Activated T-helper 2 cell treated with anti-CD3 and anti-CD28 coated beads, Interferon-gamma antibody, Interleukin-2, Interleukin-4, amounts not matched to agents 10 μg/mL and 5 μg/mL and 100 μg/mL, durations not matched to agents 14 hours and 24 hours and 36 hours (primary cell): ENCODE measurements at regions not wholly inside any gene's neighbourhood (a gene's known extent, or its start where the extent isn't known, plus 50 kb on each side); places are given as distances from the start of the nearest gene placed in this dataset.

Experiments used
- DNase-seq: peaks from one replicate; pipeline ENCODE4 v3.0.0; 2021; ENCODE audit warnings: low spot score
- H3K27ac Mint-ChIP-seq: one replicate; pipeline ENCODE4 v1.8.0; 2021; ENCODE audit warnings: mixed read lengths
- H3K27me3 Mint-ChIP-seq: one replicate; pipeline ENCODE4 v1.8.0; 2021; ENCODE audit warnings: low read depth, mixed read lengths
- H3K36me3 Mint-ChIP-seq: one replicate; pipeline ENCODE4 v1.8.0; 2021; ENCODE audit warnings: low read depth, mixed read lengths
- H3K4me1 Mint-ChIP-seq: one replicate; pipeline ENCODE4 v1.8.0; 2021; ENCODE audit warnings: low read depth, mixed read lengths
- H3K4me3 Mint-ChIP-seq: one replicate; pipeline ENCODE4 v1.8.0; 2021; ENCODE audit warnings: low read depth, mild to moderate bottlenecking, moderate library complexity, mixed read lengths
- H3K9me3 Mint-ChIP-seq: one replicate; pipeline ENCODE4 v1.8.0; 2021; ENCODE audit warnings: mixed read lengths
- intact Hi-C: fragments of 100-400 bp; cut with micrococcal nuclease; formaldehyde crosslinking; loops from one replicate; pipeline ENCODE4 v1.15.1; 2023

GRCh38 chr2:217680381-217680780, 322.4 kb downstream of the TNS1 start:
- intact Hi-C loops = no loop called here

GRCh38 chr2:217673627-217674026, 329.2 kb downstream of the TNS1 start:
- Mint-ChIP-seq H3K4me1 (no peaks in the 10 kb centered on the region), H3K27ac (no peak overlapping the region), H3K4me3 (no peak overlapping the region), H3K27me3 (no peaks in the 10 kb centered on the region), H3K36me3 (no peaks in the 10 kb centered on the region), H3K9me3 (no peaks in the 10 kb centered on the region)
- no peak for DNase-seq
- intact Hi-C loops = no loop called here

More at GRCh38 chr2:217680381-217680780, 322.4 kb downstream of the TNS1 start:
- no peaks in the 10 kb centered on the region for H3K36me3 Mint-ChIP-seq
- no peaks in the 10 kb centered on the region for H3K4me1 Mint-ChIP-seq
- no peaks in the 10 kb centered on the region for H3K27me3 Mint-ChIP-seq
- no peaks in the 10 kb centered on the region for H3K9me3 Mint-ChIP-seq
- H3K4me3 Mint-ChIP-seq = no peak overlapping the region
- no peak overlapping the region for H3K27ac Mint-ChIP-seq
- no peak for DNase-seq

GRCh38 chr2:217672472-217672871, 330.3 kb downstream of the TNS1 start:
- H3K9me3 Mint-ChIP-seq = no peaks in the 10 kb centered on the region
- intact Hi-C loops = no loop called here
- H3K36me3 Mint-ChIP-seq = no peaks in the 10 kb centered on the region
- no peak for DNase-seq
- no peaks in the 10 kb centered on the region for H3K4me1 Mint-ChIP-seq
- no peak overlapping the region for H3K4me3 Mint-ChIP-seq
- no peaks in the 10 kb centered on the region for H3K27me3 Mint-ChIP-seq
- no peak overlapping the region for H3K27ac Mint-ChIP-seq

DNA sequence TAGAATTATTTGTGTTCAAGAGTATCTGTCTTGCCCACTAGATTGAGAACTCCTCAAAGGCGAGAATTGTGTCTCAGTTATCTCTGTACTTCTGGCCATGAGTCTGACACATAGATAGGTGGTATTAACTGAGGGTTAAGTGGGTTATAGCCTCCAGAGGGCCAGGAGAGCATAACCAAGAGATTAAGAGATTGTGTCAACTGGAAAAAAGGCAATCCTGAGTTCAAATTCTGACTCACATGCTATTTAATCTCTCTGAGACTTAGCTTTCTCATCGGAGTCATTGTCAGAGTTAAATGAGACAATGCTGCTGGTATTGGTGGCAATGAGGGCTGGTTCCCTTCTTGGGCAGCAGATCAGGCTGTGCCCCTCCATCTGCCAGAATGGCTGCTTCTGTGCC, 330.9 kb downstream of the TNS1 start:
- DNase-seq = no peak
- Mint-ChIP-seq H3K36me3 (no peaks in the 10 kb centered on the region), H3K27ac (no peak overlapping the region), H3K9me3 (no peaks in the 10 kb centered on the region), H3K27me3 (no peaks in the 10 kb centered on the region), H3K4me1 (no peaks in the 10 kb centered on the region), H3K4me3 (no peak overlapping the region)
- intact Hi-C loops = no loop called here

- Mint-ChIP-seq H3K4me1 (peaks cover 2% of the 10 kb centered on the region), H3K36me3 (no peaks in the 10 kb centered on the region), H3K9me3 (no peaks in the 10 kb centered on the region), H3K27ac (no peak overlapping the region), H3K27me3 (no peaks in the 10 kb centered on the region), H3K4me3 (no peak overlapping the region)
- no peak for DNase-seq
- intact Hi-C loops = no loop called here
Measured at GRCh38 chr2:217671075-217671474, 331.7 kb downstream of the TNS1 start.

DNA sequence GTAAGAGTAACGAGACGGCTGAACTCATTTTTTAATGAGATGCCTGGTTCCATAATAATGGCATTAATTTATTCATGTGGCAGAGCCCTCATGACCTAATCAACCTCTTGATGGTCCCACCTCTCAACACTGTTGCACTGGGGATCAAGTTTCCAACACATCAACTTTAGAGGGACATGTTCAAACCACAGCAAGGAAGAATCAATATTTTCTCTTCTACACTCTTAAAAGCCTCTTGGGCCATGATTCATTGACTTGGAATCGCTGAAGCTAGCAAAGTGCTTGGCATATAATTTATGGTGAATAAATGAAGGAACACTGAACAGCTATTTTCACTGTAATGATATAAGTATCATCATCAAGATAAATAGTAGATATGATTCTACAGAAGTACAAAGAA, 333.0 kb downstream of the TNS1 start:
- H3K27ac Mint-ChIP-seq = no peak overlapping the region
- H3K4me1 Mint-ChIP-seq = peaks cover 2% of the 10 kb centered on the region
- no peak overlapping the region for H3K4me3 Mint-ChIP-seq
- intact Hi-C loops = no loop called here
- no peaks in the 10 kb centered on the region for H3K36me3 Mint-ChIP-seq
- no peak for DNase-seq
- no peaks in the 10 kb centered on the region for H3K27me3 Mint-ChIP-seq
- H3K9me3 Mint-ChIP-seq = no peaks in the 10 kb centered on the region

DNA sequence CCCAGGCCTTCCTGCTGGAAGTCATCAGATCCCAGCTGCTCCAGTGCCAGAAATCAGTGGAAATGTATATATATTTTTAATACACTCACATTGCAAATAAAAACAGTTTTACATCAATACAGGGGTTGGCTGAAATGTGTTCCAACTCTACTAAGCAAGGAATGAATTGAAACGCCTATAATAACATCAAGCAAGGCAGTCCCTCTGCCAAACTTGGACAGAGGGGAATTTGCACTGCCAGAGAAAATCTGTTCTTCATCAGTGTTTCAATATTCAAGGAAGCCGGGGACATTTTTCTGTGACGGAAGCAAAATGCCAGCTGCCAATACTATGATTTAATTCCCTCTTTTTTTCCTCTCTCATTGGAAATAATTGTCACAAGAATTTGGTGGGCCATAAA, 335.3 kb downstream of the TNS1 start:
- Mint-ChIP-seq H3K36me3 (no peaks in the 10 kb centered on the region), H3K4me1 (peaks cover 8% of the 10 kb centered on the region), H3K9me3 (no peaks in the 10 kb centered on the region), H3K27ac (no peak overlapping the region), H3K4me3 (no peak overlapping the region), H3K27me3 (no peaks in the 10 kb centered on the region)
- no peak for DNase-seq
- intact Hi-C loops = no loop called here

- DNase-seq = no peak
- H3K27me3 Mint-ChIP-seq = no peaks in the 10 kb centered on the region
- no peaks in the 10 kb centered on the region for H3K36me3 Mint-ChIP-seq
- peaks cover 8% of the 10 kb centered on the region for H3K4me1 Mint-ChIP-seq
- H3K4me3 Mint-ChIP-seq = no peak overlapping the region
- H3K9me3 Mint-ChIP-seq = no peaks in the 10 kb centered on the region
- H3K27ac Mint-ChIP-seq = no peak overlapping the region
- intact Hi-C loops = no loop called here
Measured at GRCh38 chr2:217667035-217667434, 335.8 kb downstream of the TNS1 start.

- Mint-ChIP-seq H3K27me3 (no peaks in the 10 kb centered on the region), H3K36me3 (no peaks in the 10 kb centered on the region), H3K4me3 (no peak overlapping the region), H3K9me3 (no peaks in the 10 kb centered on the region), H3K4me1 (peaks cover 8% of the 10 kb centered on the region), H3K27ac (no peak overlapping the region)
- intact Hi-C loops = no loop called here
- DNase-seq = no peak
Measured at GRCh38 chr2:217666338-217666737, 336.5 kb downstream of the TNS1 start.

- peaks cover 15% of the 10 kb centered on the region for H3K4me1 Mint-ChIP-seq
- no peak overlapping the region for H3K4me3 Mint-ChIP-seq
- H3K27ac Mint-ChIP-seq = no peak overlapping the region
- intact Hi-C loops = no loop called here
- H3K27me3 Mint-ChIP-seq = no peaks in the 10 kb centered on the region
- no peaks in the 10 kb centered on the region for H3K9me3 Mint-ChIP-seq
- no peaks in the 10 kb centered on the region for H3K36me3 Mint-ChIP-seq
- DNase-seq = no peak
Measured at GRCh38 chr2:217664761-217665160, 338.0 kb downstream of the TNS1 start.

GRCh38 chr2:217662984-217663602, 339.7 kb downstream of the TNS1 start:
- Mint-ChIP-seq H3K27ac (no peak overlapping the region), H3K4me3 (no peak overlapping the region), H3K27me3 (no peaks in the 10 kb centered on the region), H3K36me3 (no peaks in the 10 kb centered on the region), H3K4me1 (peaks cover 19% of the 10 kb centered on the region), H3K9me3 (no peaks in the 10 kb centered on the region)
- DNase-seq = no peak
- intact Hi-C loops = no loop called here

- intact Hi-C loops = no loop called here
- no peak overlapping the region for H3K4me3 Mint-ChIP-seq
- DNase-seq = no peak
- no peaks in the 10 kb centered on the region for H3K36me3 Mint-ChIP-seq
- H3K4me1 Mint-ChIP-seq = peaks cover 22% of the 10 kb centered on the region
- H3K9me3 Mint-ChIP-seq = no peaks in the 10 kb centered on the region
- peaks cover 4% of the 10 kb centered on the region for H3K27me3 Mint-ChIP-seq
- no peak overlapping the region for H3K27ac Mint-ChIP-seq
Measured at GRCh38 chr2:217661378-217661777, 341.4 kb downstream of the TNS1 start.

GRCh38 chr2:217660423-217660822, 342.4 kb downstream of the TNS1 start:
- Mint-ChIP-seq H3K27ac (no peak overlapping the region), H3K4me1 (peaks cover 21% of the 10 kb centered on the region), H3K36me3 (no peaks in the 10 kb centered on the region), H3K9me3 (no peaks in the 10 kb centered on the region), H3K27me3 (peaks cover 7% of the 10 kb centered on the region), H3K4me3 (no peak overlapping the region)
- DNase-seq = no peak
- intact Hi-C loops = no loop called here

GRCh38 chr2:217658806-217659205, 344.0 kb downstream of the TNS1 start:
- no peaks in the 10 kb centered on the region for H3K36me3 Mint-ChIP-seq
- peaks cover 7% of the 10 kb centered on the region for H3K27me3 Mint-ChIP-seq
- DNase-seq = no peak
- H3K9me3 Mint-ChIP-seq = no peaks in the 10 kb centered on the region
- intact Hi-C loops = no loop called here
- H3K27ac Mint-ChIP-seq = no peak overlapping the region
- peaks cover 20% of the 10 kb centered on the region for H3K4me1 Mint-ChIP-seq
- no peak overlapping the region for H3K4me3 Mint-ChIP-seq
